ENCODE measurements at regions not wholly inside any gene's neighbourhood (a gene's known extent, or its start where the extent isn't known, plus 50 kb on each side); places are given as distances from the start of the nearest gene placed in this dataset.

GRCh38 chr11:130815956-130816355 lies 100.3 kb downstream of the SNX19 start:
- Histone ChIP-seq H3K27me3 (ENCODE audit: control insufficient read depth, insufficient read depth, low read length) (no peaks in the 10 kb centered on the region), H3K36me3 (ENCODE audit: control insufficient read depth, insufficient read depth, low read length) (no peaks in the 10 kb centered on the region), H3K4me3 (ENCODE audit: low read length) (no peak overlapping the region), H3K4me1 (ENCODE audit: control insufficient read depth, insufficient read depth, low read length) (no peaks in the 10 kb centered on the region), H3K27ac (ENCODE audit: low read depth, low read length) (no peak overlapping the region), H3K9ac (ENCODE audit: low read length) (no peak overlapping the region)

DNA sequence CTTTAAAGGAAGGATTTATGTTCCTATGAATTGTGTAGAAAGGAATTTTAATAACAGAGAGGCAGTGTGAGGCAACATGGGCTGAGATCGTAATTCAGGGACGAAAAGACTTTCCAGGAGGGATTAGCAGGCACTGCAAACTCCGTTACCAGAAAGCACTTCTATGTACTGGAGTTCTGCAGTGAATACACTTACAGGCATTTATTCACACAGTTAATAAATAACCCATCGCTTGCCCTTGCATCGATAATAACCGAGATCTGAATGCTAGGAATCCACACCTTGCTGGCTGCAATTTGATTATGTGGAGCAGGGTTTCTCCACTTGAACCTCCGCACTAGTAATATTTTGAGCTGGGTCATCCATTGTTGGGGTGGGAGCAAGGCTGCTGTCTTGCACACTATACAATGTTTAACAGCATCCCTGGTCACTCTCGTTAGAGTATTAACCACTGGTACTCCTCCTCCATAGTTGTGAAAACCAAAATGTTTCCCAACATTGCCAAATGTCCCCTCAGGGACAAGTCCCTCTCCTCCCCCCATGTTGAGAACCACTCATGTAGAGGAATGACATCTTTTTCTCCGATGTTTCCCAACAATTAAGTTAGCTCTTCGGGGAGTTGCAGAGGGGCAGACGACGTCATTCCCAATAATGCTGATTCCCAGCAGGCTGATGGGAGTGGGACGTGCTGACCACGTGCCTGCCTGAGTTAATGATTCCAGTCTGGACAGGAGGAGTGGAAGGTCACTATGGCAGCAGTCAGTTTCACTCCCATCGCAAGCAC lies 99.5 kb downstream of the SNX19 start:
- H3K9ac ChIP-seq (ENCODE audit: low read length): no peak overlapping the region
- H3K4me1 ChIP-seq (ENCODE audit: control insufficient read depth, insufficient read depth, low read length): no peaks in the 10 kb centered on the region
- no peak overlapping the region for H3K27ac ChIP-seq (ENCODE audit: low read depth, low read length)
- no peaks in the 10 kb centered on the region for H3K36me3 ChIP-seq (ENCODE audit: control insufficient read depth, insufficient read depth, low read length)
- H3K4me3 ChIP-seq (ENCODE audit: low read length): no peak overlapping the region
- H3K27me3 ChIP-seq (ENCODE audit: control insufficient read depth, insufficient read depth, low read length): no peaks in the 10 kb centered on the region

DNA sequence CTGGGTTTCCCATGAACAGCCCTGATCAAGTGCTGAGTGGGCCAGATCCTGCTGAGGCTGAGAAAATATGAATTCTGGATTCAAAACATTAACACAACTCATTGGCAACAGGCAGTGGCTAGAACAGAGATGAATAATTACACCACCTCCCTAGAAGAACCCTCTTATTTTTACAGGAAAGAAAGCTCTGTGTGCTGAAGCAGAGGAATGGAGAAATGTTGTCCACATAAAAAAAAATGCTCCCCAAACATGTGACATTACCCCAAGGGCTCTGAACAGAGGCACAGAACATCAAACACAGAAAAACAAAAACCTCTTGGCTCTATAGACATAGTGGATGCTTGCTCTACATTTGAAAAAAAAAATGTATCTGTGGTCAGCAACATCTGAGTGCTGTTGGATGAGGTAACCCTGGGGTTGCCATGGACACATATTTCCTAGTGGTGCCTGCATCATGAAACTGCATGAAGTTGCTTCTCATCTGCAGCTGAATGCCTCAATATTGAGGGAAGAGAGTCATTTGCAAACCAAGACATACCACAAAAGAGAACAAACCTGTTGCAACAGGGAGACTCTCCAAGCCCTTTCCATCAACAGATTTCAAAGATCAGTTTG lies 98.8 kb downstream of the SNX19 start:
- no peaks in the 10 kb centered on the region for H3K27me3 ChIP-seq (ENCODE audit: control insufficient read depth, insufficient read depth, low read length)
- H3K9ac ChIP-seq (ENCODE audit: low read length): no peak overlapping the region
- H3K27ac ChIP-seq (ENCODE audit: low read depth, low read length): no peak overlapping the region
- no peak overlapping the region for H3K4me3 ChIP-seq (ENCODE audit: low read length)
- no peaks in the 10 kb centered on the region for H3K4me1 ChIP-seq (ENCODE audit: control insufficient read depth, insufficient read depth, low read length)
- no peaks in the 10 kb centered on the region for H3K36me3 ChIP-seq (ENCODE audit: control insufficient read depth, insufficient read depth, low read length)

DNA sequence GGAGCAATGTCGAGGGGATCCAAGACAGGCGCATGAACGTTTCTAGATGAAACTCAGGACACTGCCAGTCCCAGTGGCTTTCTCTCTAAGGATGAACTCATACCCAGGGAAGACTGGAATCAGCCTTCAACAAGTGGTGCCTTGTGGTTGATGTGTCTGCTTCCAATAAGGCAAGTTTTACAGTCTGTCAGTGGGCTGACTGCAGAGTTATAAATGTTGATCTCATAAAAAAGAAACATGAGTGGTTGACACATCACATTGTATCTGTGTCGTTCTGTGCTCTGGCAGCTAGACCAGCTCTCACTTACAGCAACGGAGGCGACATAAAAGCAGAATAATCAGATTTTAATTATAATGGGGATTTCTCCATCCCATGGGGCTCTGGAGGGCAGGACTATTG lies 96.7 kb downstream of the SNX19 start:
- H3K4me1 ChIP-seq (ENCODE audit: control insufficient read depth, insufficient read depth, low read length): no peaks in the 10 kb centered on the region
- no peak overlapping the region for H3K4me3 ChIP-seq (ENCODE audit: low read length)
- H3K27me3 ChIP-seq (ENCODE audit: control insufficient read depth, insufficient read depth, low read length): no peaks in the 10 kb centered on the region
- no peaks in the 10 kb centered on the region for H3K36me3 ChIP-seq (ENCODE audit: control insufficient read depth, insufficient read depth, low read length)
- no peak overlapping the region for H3K27ac ChIP-seq (ENCODE audit: low read depth, low read length)
- no peak overlapping the region for H3K9ac ChIP-seq (ENCODE audit: low read length)
